OCI-LY1 (cell line): ENCODE measurements at regions not wholly inside any gene's neighbourhood (a gene's known extent, or its start where the extent isn't known, plus 50 kb on each side); places are given as distances from the start of the nearest gene placed in this dataset.

Source experiments
- EZH2 ChIP-seq: fragments of 200-600 bp; sonication (generic), shearing (Covaris generic); IDR thresholded peaks from 2 replicates; pipeline ENCODE4 v1.8.0; 2017; ENCODE audit warnings: borderline replicate concordance, mixed run types, mild to moderate bottlenecking, antibody characterized with exemption, low read length, moderate library complexity, mixed read lengths
- TF ChIP-seq, protein P1 (sequence below): fragments of 200-600 bp; sonication (generic), shearing (Covaris generic); IDR thresholded peaks from 2 replicates; pipeline ENCODE4 v1.5.1; 2017; ENCODE audit warnings: mild to moderate bottlenecking, antibody characterized with exemption, low read length, moderate library complexity, mixed read lengths

DNA sequence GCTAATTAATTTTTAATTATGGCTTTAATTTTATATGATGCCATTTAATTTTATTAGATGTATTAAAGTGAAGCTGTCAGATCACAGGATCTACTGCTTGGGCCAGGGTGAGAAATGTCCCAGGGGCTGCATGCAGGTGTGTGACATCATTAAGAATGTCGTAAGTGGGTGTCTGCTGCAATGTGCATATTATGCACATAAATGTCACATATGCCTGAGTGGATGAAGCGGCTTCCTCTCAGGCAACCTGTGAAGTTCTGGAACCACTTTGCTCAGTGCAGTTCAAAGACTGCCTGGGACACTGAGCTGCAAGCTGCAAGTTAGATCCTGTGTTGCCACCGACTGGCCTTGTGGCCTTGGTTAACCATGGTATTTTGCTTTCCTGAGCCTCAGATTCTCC, 355.0 kb downstream of the UQCRFS1 start:
- TF ChIP-seq, protein P1, sequence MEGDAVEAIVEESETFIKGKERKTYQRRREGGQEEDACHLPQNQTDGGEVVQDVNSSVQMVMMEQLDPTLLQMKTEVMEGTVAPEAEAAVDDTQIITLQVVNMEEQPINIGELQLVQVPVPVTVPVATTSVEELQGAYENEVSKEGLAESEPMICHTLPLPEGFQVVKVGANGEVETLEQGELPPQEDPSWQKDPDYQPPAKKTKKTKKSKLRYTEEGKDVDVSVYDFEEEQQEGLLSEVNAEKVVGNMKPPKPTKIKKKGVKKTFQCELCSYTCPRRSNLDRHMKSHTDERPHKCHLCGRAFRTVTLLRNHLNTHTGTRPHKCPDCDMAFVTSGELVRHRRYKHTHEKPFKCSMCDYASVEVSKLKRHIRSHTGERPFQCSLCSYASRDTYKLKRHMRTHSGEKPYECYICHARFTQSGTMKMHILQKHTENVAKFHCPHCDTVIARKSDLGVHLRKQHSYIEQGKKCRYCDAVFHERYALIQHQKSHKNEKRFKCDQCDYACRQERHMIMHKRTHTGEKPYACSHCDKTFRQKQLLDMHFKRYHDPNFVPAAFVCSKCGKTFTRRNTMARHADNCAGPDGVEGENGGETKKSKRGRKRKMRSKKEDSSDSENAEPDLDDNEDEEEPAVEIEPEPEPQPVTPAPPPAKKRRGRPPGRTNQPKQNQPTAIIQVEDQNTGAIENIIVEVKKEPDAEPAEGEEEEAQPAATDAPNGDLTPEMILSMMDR, result no peak
- TF ChIP-seq EZH2, result no peak
